Right lobe of liver (tissue), 6 donors: ENCODE measurements at regions not wholly inside any gene's neighbourhood (a gene's known extent, or its start where the extent isn't known, plus 50 kb on each side); places are given as distances from the start of the nearest gene placed in this dataset.

Source experiments
- ATAC-seq, 4 donors: fragments of 200-7000 bp; cut with Tn5 transposase; one replicate each; pipeline ENCODE4 v1.9.1; 2020; ENCODE audit warnings: mild to moderate bottlenecking in 4 of 4, moderate library complexity in 4 of 4
- DNase-seq, 3 donors: peaks; one replicate each; pipeline ENCODE4 v3.0.0-alpha.2; 2020
- H3K27ac ChIP-seq, 3 donors: fragments of 200-600 bp; one replicate each; pipeline ENCODE4 v1.8.0; 2022
- H3K27me3 ChIP-seq, 2 donors: fragments of 200-600 bp; one replicate each; pipeline ENCODE4 v1.8.0; 2022
- H3K36me3 ChIP-seq, 4 donors: fragments of 200-600 bp; sonication (generic) in 1 of 4; one replicate each; pipeline versions ENCODE4 v1.5.1 to v1.8.0; 2017 to 2022; ENCODE audit warnings: control low read depth in 1 of 4
- H3K4me1 ChIP-seq, 4 donors: fragments of 200-600 bp; sonication (generic) in 1 of 4; one replicate each; pipeline versions ENCODE4 v1.5.1 to v1.8.0; 2017 to 2022; ENCODE audit warnings: control low read depth in 1 of 4
- H3K4me3 ChIP-seq, 3 donors: fragments of 200-600 bp; one replicate each; pipeline ENCODE4 v1.8.0; 2022
- H3K9me3 ChIP-seq, 4 donors: fragments of 200-600 bp; sonication (generic) in 1 of 4; one replicate each; pipeline versions ENCODE4 v1.5.1 to v1.8.0; 2017 to 2022; ENCODE audit warnings: control low read depth in 1 of 4
- POLR2A ChIP-seq: fragments of 450-650 bp; IDR thresholded peaks from one replicate; pipeline ENCODE4 v1.6.1; 2017; ENCODE audit warnings: antibody characterized with exemption, mild to moderate bottlenecking
- WGBS: methylation state at CpG from one replicate; pipeline ENCODE4 v1.1.6; 2018; ENCODE audit warnings: low coverage, low lambda C conversion rate; ENCODE audit not compliant: insufficient coverage; ENCODE audit errors: missing lambda C conversion rate; 5-methylcytosine and 5-hydroxymethylcytosine counted together
- intact Hi-C, 2 donors: fragments of 100-400 bp; cut with DNase I; formaldehyde crosslinking; loops; one replicate each; pipeline versions ENCODE4 v1.11.2 to v1.14.1; 2022
- TF ChIP-seq, protein P1 (sequence below), 4 donors: fragments of 200-600 bp in 3 of 4; fragments of 450-650 bp in 1 of 4; IDR thresholded peaks; one replicate each; pipeline versions ENCODE4 v1.5.1 to v1.8.0; 2016 to 2022; ENCODE audit warnings: antibody characterized with exemption in 4 of 4, mild to moderate bottlenecking in 2 of 4
- donor health status: DM: no; HTN: yes; CAD: no.
- donor health status: DM: no; HTN: no; CAD: no.
- donor health status: DM: no; HTN: no; CAD: no.
- donor health status: DM: no; HTN: yes; CAD: no.
- donor health status: DM: no; HTN: yes; CAD: no.

DNA sequence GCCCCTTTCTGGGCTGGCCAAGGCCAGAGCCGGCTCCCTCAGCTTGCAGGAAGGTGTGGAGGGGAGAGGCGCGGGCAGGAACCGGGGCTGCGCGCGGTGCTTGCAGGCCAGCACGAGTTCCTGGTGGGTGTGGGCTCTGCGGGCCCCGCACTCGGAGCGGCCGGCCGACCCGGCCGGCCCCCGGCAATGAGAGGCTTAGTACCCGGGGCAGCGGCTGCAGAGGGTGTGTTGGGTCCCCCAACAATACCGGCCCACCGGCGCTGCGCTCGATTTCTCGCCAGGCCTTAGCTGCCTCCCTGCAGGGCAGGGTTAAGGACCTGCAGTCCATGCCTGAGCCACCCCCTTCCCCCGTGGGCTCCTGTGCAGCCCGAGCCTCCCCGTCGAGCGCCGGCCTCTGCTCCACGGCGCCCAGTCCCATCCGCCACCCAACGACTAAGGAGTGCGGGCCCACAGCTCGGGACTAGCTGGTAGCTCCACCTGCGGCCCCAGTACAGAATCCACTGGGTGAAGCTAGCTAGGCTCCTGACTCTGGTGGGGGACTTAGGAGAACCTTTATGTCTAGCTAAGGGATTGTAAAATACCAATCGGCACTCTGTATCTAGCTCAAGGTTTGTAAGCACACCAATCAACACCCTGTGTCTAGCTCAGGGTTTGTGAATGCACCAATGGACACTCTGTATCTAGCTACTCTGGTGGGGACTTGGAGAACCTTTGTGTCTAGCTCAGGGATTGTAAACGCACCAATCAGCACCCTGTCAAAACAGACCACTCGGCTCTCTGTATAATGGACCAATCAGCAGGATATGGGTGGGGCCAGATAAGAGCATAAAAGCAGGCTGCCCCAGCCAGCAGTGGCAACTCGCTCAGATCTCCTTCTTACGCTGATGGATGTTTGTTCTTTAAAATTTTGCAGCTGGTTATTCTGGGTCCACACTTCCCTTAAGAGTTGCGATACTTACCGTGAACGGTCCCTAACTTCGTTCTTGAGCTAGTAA, 167.4 kb upstream of the RREB1 start:
- no peak overlapping the region for H3K27ac ChIP-seq
- no peaks in the 10 kb centered on the region for H3K27me3 ChIP-seq
- TF ChIP-seq, protein P1, sequence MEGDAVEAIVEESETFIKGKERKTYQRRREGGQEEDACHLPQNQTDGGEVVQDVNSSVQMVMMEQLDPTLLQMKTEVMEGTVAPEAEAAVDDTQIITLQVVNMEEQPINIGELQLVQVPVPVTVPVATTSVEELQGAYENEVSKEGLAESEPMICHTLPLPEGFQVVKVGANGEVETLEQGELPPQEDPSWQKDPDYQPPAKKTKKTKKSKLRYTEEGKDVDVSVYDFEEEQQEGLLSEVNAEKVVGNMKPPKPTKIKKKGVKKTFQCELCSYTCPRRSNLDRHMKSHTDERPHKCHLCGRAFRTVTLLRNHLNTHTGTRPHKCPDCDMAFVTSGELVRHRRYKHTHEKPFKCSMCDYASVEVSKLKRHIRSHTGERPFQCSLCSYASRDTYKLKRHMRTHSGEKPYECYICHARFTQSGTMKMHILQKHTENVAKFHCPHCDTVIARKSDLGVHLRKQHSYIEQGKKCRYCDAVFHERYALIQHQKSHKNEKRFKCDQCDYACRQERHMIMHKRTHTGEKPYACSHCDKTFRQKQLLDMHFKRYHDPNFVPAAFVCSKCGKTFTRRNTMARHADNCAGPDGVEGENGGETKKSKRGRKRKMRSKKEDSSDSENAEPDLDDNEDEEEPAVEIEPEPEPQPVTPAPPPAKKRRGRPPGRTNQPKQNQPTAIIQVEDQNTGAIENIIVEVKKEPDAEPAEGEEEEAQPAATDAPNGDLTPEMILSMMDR (IDR thresholded peaks at IDR 0.05): no peak
- TF ChIP-seq POLR2A: no peak
- intact Hi-C loops: no loop called here
- WGBS: 74% methylated on average over 6 of the region's 47 CpGs
- ATAC-seq: no peak
- no peaks in the 10 kb centered on the region for H3K9me3 ChIP-seq
- no peaks in the 10 kb centered on the region for H3K4me1 ChIP-seq
- H3K36me3 ChIP-seq: no peaks in the 10 kb centered on the region
- H3K4me3 ChIP-seq: no peak overlapping the region
- DNase-seq: no peak

DNA sequence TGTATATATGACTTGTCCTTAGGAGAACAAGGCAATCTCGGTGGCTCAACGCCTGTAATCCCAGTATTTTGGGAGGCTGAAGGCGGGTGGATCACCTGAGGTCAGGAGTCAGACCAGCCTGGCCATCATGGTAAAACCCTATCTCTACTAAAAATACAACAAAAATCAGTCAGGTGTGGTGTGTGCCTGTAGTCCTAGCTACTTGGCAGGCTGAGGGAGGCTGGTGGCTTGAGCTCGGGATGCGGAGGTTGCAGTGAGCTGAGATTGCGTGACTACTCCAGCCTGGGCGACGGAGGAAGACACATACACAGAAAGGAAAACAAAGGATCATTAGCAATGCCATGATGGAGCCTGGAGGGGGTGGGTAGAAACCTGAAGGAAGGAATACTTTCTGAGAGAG, 166.6 kb upstream of the RREB1 start:
- WGBS: 93% methylated on average over 6 of the region's 8 CpGs

DNA sequence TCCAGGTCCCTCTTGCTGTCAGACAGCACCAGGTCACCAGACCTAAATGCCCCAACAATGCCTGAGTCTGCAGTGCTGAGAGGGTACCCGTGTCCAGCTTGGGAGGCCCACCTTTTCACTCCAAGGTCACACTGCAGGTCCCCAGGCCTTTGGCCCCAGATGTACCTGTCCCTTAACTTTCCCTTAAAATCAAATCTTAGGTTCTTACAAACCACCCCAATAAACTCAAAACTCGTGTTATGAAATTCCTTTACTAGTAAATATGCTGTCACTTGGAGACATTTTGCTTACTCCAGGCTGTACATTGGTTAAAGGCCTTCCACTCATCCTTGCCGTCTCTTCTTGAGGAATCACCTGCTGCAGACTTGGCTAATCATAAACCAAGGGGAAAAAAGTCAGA, 165.7 kb upstream of the RREB1 start:
- Histone ChIP-seq H3K27ac (no peak overlapping the region), H3K4me1 (no peaks in the 10 kb centered on the region), H3K36me3 (no peaks in the 10 kb centered on the region), H3K27me3 (no peaks in the 10 kb centered on the region), H3K9me3 (no peaks in the 10 kb centered on the region), H3K4me3 (no peak overlapping the region)
- no peak for DNase-seq
- TF ChIP-seq POLR2A: no peak
- TF ChIP-seq, protein P1 (IDR thresholded peaks at IDR 0.05): no peak
- ATAC-seq: no peak
- intact Hi-C loops: no loop called here
- WGBS: 51% methylated on average over 3 of the region's 3 CpGs

More for the DNA sequence above, 166.6 kb upstream of the RREB1 start:
- TF ChIP-seq, protein P1 (IDR thresholded peaks at IDR 0.05): no peak
- no peak for TF ChIP-seq POLR2A
- ATAC-seq (no peak), DNase-seq (no peak)
- Histone ChIP-seq H3K27ac (no peak overlapping the region), H3K36me3 (no peaks in the 10 kb centered on the region), H3K4me1 (no peaks in the 10 kb centered on the region), H3K27me3 (no peaks in the 10 kb centered on the region), H3K4me3 (no peak overlapping the region), H3K9me3 (no peaks in the 10 kb centered on the region)
- intact Hi-C loops: no loop called here

DNA sequence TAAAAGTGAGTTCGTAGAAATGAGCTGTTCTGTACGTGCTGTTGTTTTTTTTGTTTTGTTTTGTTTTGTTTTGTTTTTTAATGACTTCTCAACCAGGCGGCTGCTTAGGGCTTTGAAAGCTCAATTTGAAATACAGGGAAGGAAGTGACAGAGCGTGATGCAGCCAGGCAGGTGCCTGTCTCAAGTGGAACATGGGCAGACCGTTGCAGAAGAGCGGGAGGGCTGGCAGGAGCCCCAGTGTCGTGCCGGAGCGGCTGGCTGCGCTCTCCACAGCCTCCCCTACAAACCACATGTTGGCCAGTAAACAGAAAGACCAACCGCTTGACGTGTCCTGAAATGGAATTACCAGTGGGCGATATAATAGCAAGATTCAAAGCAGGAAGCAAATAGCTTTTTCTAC, 164.9 kb upstream of the RREB1 start:
- no peak for TF ChIP-seq POLR2A
- TF ChIP-seq, protein P1 (IDR thresholded peaks at IDR 0.05): no peak
- 43% methylated on average over 13 of the region's 13 CpGs for WGBS
- H3K4me1 ChIP-seq: no peaks in the 10 kb centered on the region
- ATAC-seq (peak in 3 of 4 donors; percentile 25 to 49 (median 36)), DNase-seq (no peak)
- H3K27me3 ChIP-seq: no peaks in the 10 kb centered on the region
- no peaks in the 10 kb centered on the region for H3K9me3 ChIP-seq
- H3K4me3 ChIP-seq: no peak overlapping the region
- intact Hi-C loops: no loop called here
- no peaks in the 10 kb centered on the region for H3K36me3 ChIP-seq
- H3K27ac ChIP-seq: no peak overlapping the region
